Uterus (tissue), 3 donors: ENCODE measurements at regions not wholly inside any gene's neighbourhood (a gene's known extent, or its start where the extent isn't known, plus 50 kb on each side); places are given as distances from the start of the nearest gene placed in this dataset.

Experiments
- DNase-seq, 2 donors: peaks; one replicate each; pipeline ENCODE4 v3.0.0-alpha.2; 2019 to 2020
- H3K27ac ChIP-seq, 2 donors: fragments of 200-600 bp; sonication (generic); 1 replicate in 1 of 2; 2 replicates in 1 of 2; pipeline ENCODE4 v1.5.1; 2016 to 2018
- H3K27me3 ChIP-seq, 2 donors: fragments of 200-600 bp; sonication (generic); one replicate each; pipeline ENCODE4 v1.5.1; 2018 to 2019; ENCODE audit warnings: control low read depth in 1 of 2
- H3K36me3 ChIP-seq, 2 donors: fragments of 200-600 bp; sonication (generic); one replicate each; pipeline ENCODE4 v1.5.1; 2019; ENCODE audit warnings: control low read depth in 1 of 2
- H3K4me1 ChIP-seq, 2 donors: fragments of 200-600 bp; sonication (generic); one replicate each; pipeline ENCODE4 v1.5.1; 2018 to 2019; ENCODE audit warnings: control low read depth in 1 of 2
- H3K4me3 ChIP-seq, 2 donors: fragments of 200-600 bp; sonication (generic); 1 replicate in 1 of 2; 2 replicates in 1 of 2; pipeline ENCODE4 v1.5.1; 2018 to 2019; ENCODE audit warnings: mild to moderate bottlenecking in 1 of 2
- H3K9me3 ChIP-seq, 2 donors: fragments of 200-600 bp; sonication (generic); one replicate each; pipeline ENCODE4 v1.5.1; 2019; ENCODE audit warnings: control low read depth in 1 of 2
- CTCF ChIP-seq, 4 experiments: fragments of 200-600 bp in 2 of 4; fragments of 450-650 bp in 2 of 4; sonication (generic) in 2 of 4; IDR thresholded peaks; one replicate each; pipeline ENCODE4 v1.5.1; 2016 to 2019; ENCODE audit warnings: antibody characterized with exemption in 4 of 4, mild to moderate bottlenecking in 2 of 4, moderate library complexity in 1 of 4
- POLR2A ChIP-seq, 2 donors: fragments of 450-650 bp; IDR thresholded peaks; one replicate each; pipeline ENCODE4 v1.6.1; 2016; ENCODE audit warnings: antibody characterized with exemption in 2 of 2, mild to moderate bottlenecking in 1 of 2, moderate library complexity in 1 of 2
- intact Hi-C: fragments of 100-400 bp; cut with DNase I; formaldehyde crosslinking; loops from one replicate; pipeline ENCODE4 v1.15.1; 2023; ENCODE audit warnings: low total_unique reads
- donor health status: DM: yes; HTN: yes; CAD: no.

- TF ChIP-seq POLR2A (IDR thresholded peaks at IDR 0.05) (no peak), CTCF (IDR thresholded peaks at IDR 0.05) (no peak)
- intact Hi-C loops: no loop called here
- H3K36me3 ChIP-seq: no peaks in the 10 kb centered on the region
- no peaks in the 10 kb centered on the region for H3K27me3 ChIP-seq
- H3K27ac ChIP-seq: no peak overlapping the region
- no peak overlapping the region for H3K4me3 ChIP-seq
- H3K4me1 ChIP-seq: no peaks in the 10 kb centered on the region
- H3K9me3 ChIP-seq: no peaks in the 10 kb centered on the region
- no peak for DNase-seq
Measured at GRCh38 chr6:156046841-156047449, 591.3 kb upstream of the NOX3 start.

- intact Hi-C loops: no loop called here
- no peaks in the 10 kb centered on the region for H3K27me3 ChIP-seq
- no peaks in the 10 kb centered on the region for H3K36me3 ChIP-seq
- H3K9me3 ChIP-seq: no peaks in the 10 kb centered on the region
- no peak for DNase-seq
- H3K4me1 ChIP-seq: no peaks in the 10 kb centered on the region
- H3K27ac ChIP-seq: no peak overlapping the region
- no peak overlapping the region for H3K4me3 ChIP-seq
- TF ChIP-seq CTCF (IDR thresholded peaks at IDR 0.05): no peak
- no peak for TF ChIP-seq POLR2A (IDR thresholded peaks at IDR 0.05)
Measured at GRCh38 chr6:156046268-156046665, 590.6 kb upstream of the NOX3 start.

GRCh38 chr6:156045401-156046267 lies 590.0 kb upstream of the NOX3 start:
- no peak for DNase-seq
- intact Hi-C loops: no loop called here
- H3K4me1 ChIP-seq: no peaks in the 10 kb centered on the region

GRCh38 chr6:156033598-156033997 lies 578.0 kb upstream of the NOX3 start:
- TF ChIP-seq POLR2A (IDR thresholded peaks at IDR 0.05): no peak
- no peak for TF ChIP-seq CTCF (IDR thresholded peaks at IDR 0.05)
- no peak overlapping the region for H3K4me3 ChIP-seq
- no peaks in the 10 kb centered on the region for H3K36me3 ChIP-seq
- intact Hi-C loops: no loop called here
- H3K27ac ChIP-seq: no peak overlapping the region
- H3K9me3 ChIP-seq: no peaks in the 10 kb centered on the region
- DNase-seq: no peak
- no peaks in the 10 kb centered on the region for H3K4me1 ChIP-seq
- H3K27me3 ChIP-seq: no peaks in the 10 kb centered on the region

More at GRCh38 chr6:156045401-156046267, 590.0 kb upstream of the NOX3 start:
- no peak for TF ChIP-seq POLR2A (IDR thresholded peaks at IDR 0.05)
- TF ChIP-seq CTCF (IDR thresholded peaks at IDR 0.05): no peak
- Histone ChIP-seq H3K4me3 (no peak overlapping the region), H3K36me3 (no peaks in the 10 kb centered on the region), H3K27me3 (no peaks in the 10 kb centered on the region), H3K27ac (no peak overlapping the region), H3K9me3 (no peaks in the 10 kb centered on the region)

- no peak for DNase-seq
Measured at GRCh38 chr6:156031516-156031915, 575.9 kb upstream of the NOX3 start.

More at GRCh38 chr6:156031516-156031915, 575.9 kb upstream of the NOX3 start:
- TF ChIP-seq POLR2A (IDR thresholded peaks at IDR 0.05): no peak
- TF ChIP-seq CTCF (IDR thresholded peaks at IDR 0.05): no peak
- no peaks in the 10 kb centered on the region for H3K4me1 ChIP-seq
- intact Hi-C loops: no loop called here
- H3K27ac ChIP-seq: no peak overlapping the region
- no peaks in the 10 kb centered on the region for H3K36me3 ChIP-seq
- no peaks in the 10 kb centered on the region for H3K27me3 ChIP-seq
- no peak overlapping the region for H3K4me3 ChIP-seq
- H3K9me3 ChIP-seq: no peaks in the 10 kb centered on the region
